Daoy (cell line): ENCODE measurements at regions not wholly inside any gene's neighbourhood (a gene's known extent, or its start where the extent isn't known, plus 50 kb on each side); places are given as distances from the start of the nearest gene placed in this dataset.

ENCODE experiments used
- DNase-seq: peaks from one replicate; pipeline ENCODE4 v3.0.0-alpha.2; 2015; ENCODE audit warnings: low read depth

DNA sequence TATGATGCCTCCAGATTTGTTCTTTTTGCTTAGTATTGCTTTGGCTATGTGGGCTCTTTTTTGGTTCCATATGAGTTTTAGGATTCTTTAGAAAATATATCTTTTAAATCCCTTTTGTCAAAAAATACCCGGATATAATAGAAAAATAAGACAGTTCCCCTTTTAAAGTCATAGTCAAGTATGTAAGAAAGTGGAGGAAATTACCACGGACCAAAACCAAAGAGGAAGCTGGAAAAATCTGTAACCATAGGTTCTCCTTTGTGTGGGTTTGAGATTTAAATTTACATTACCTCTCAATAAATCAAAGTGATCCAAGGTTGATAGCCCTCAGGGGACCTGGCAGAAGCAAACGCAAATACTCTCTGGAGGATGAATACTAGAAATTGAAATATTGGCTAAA is 58.3 kb upstream of the PACRGL start:
- no peak for DNase-seq

DNA sequence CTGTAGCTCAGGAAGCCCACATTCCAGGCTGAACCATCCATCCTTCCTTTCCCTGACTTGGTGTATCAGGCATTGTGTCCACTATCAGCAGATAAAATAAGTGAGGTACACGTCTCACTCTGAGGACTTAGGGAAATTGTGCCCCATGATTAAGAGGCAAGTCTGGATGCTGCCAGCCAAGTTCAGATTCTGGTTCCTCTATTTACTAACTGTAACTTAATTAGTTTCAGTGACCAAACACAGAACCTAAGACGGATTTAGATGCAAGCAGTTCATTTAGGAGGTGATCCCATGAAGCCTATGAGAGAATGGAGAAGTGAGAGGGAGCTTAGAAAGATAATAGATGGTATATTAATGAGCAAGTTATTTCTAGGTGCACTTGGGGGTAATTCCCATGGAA is 56.6 kb upstream of the PACRGL start:
- DNase-seq, result no peak

DNA sequence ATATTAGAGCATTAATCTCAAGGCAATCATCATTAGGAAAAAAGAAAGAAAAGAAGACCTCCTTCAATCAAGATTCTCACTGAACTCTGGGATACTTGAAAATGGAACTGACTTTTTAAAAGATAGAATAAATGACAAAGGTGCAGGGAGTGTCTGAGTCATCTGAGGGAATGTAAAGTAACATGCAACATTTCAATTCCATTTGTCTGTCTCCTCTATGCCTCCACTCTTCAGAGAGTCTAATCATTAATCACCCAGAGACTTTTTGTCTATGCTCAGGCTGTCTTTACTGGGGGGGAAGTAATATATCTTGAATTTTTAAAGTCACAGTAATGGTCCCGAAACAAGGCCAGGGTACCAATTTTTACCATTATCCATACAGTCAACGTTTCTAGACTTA is 55.0 kb upstream of the PACRGL start:
- no peak for DNase-seq

DNA sequence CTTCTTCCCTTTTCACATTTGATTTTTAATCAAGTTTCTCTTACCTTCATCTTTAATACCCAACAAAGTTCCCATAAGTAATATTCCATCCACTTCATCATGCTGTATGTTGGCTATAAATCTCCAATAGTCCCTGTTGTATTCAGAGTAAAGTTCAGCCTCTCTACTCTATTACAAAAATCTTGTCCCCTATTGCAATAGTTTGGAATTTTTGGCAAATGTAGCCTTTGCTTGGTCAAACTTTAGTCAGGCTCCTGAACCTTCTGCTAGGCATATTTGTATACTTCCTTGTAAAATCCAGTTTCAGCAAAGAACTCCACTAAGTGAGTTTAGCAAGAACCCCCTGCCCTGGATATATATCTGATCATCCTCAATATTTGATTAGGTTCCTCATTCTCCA is 54.0 kb upstream of the PACRGL start:
- DNase-seq, result no peak
